HepG2 (cell line): ENCODE measurements at regions not wholly inside any gene's neighbourhood (a gene's known extent, or its start where the extent isn't known, plus 50 kb on each side); places are given as distances from the start of the nearest gene placed in this dataset.

Source experiments
- ATAC-seq: fragments of 200-7000 bp; cut with Tn5 transposase; 3 replicates; pipeline ENCODE4 v1.9.1; 2020; ENCODE audit warnings: mild to moderate bottlenecking, moderate library complexity
- BruUV-seq: library from RNA; stranded (reverse); fragments of 400-500 nt; replicated peaks from 2 replicates; lab custom pipeline; 2021; lab: Mats Ljungman, UMichigan
- CTCF ChIA-PET: fragments of 300-600 bp; formaldehyde crosslinking; extraction: SDS; loops from one replicate; lab custom pipeline; 2021; ENCODE audit warnings: low total read pairs, inconsistent platforms, low intra/inter-chr PET ratio; lab: Yijun Ruan, JAX
- POLR2A ChIA-PET: fragments of 350-600 bp; sonication (Branson Sonifier 250); formaldehyde crosslinking; loops from one replicate; lab custom pipeline; 2020; ENCODE audit warnings: antibody characterized with exemption, inconsistent platforms; lab: Yijun Ruan, JAX
- DNase-seq: peaks from one replicate; pipeline ENCODE4 v3.0.0-alpha.2; 2015; ENCODE audit warnings: low spot score
- FAIRE-seq: peaks from 3 replicates; lab custom pipeline; 2011; peaks lifted over from hg19 to GRCh38; lab: Jason Lieb, UNC
- H2AFZ ChIP-seq: one replicate; pipeline ENCODE4 v1.6.1; 2011; ENCODE audit warnings: low read length, inconsistent platforms
- H3K27ac ChIP-seq: fragments of 300-600 bp; 3 replicates; pipeline ENCODE4 v1.8.0; 2011; ENCODE audit warnings: mixed run types, mild to moderate bottlenecking, mixed read lengths, low read length, inconsistent platforms; ENCODE audit not compliant: insufficient read depth; ENCODE audit errors: extremely low read length
- H3K27me3 ChIP-seq, 2 experiments: fragments of 200-600 bp in 1 of 2; 2 replicates in 1 of 2; 3 replicates in 1 of 2; pipeline versions ENCODE4 v1.6.0 to v1.8.0; 2011; ENCODE audit warnings: low read length in 2 of 2, mild to moderate bottlenecking in 2 of 2, moderate library complexity in 2 of 2, inconsistent platforms in 1 of 2; ENCODE audit not compliant: insufficient read depth in 2 of 2, control insufficient read depth in 1 of 2
- H3K36me3 ChIP-seq, 2 experiments: fragments of 200-600 bp in 1 of 2; replicated peaks in 1 of 2; 2 replicates in 1 of 2; 3 replicates in 1 of 2; pipeline versions ENCODE4 v1.5.1 to v1.8.0; 2011; ENCODE audit warnings: low read length in 2 of 2, inconsistent platforms in 1 of 2; ENCODE audit not compliant: insufficient read depth in 2 of 2, control insufficient read depth in 1 of 2
- H3K4me1 ChIP-seq: 2 replicates; pipeline ENCODE4 v1.5.1; 2012; ENCODE audit warnings: low read length, inconsistent platforms; ENCODE audit not compliant: insufficient read depth
- H3K4me2 ChIP-seq: 2 replicates; pipeline ENCODE4 v1.6.0; 2011; ENCODE audit warnings: low read depth, low read length, inconsistent platforms
- H3K4me3 ChIP-seq, 3 experiments: fragments of 200-600 bp in 1 of 3; sonication (generic), shearing (Covaris generic) in 1 of 3; replicated peaks in 1 of 3; 2 replicates each; pipeline ENCODE4 v1.5.1; 2011 to 2016; ENCODE audit warnings: low read length in 3 of 3, inconsistent platforms in 2 of 3, low read depth in 2 of 3, mild to moderate bottlenecking in 2 of 3, control low read depth in 1 of 3, mixed read lengths in 1 of 3; ENCODE audit not compliant: insufficient read depth in 1 of 3
- H3K79me2 ChIP-seq: one replicate; pipeline ENCODE4 v1.6.1; 2011; ENCODE audit warnings: low read length, inconsistent platforms; ENCODE audit not compliant: insufficient read depth
- H3K9ac ChIP-seq: 2 replicates; pipeline ENCODE4 v1.6.0; 2011; ENCODE audit warnings: mild to moderate bottlenecking, low read depth, low read length, inconsistent platforms; ENCODE audit not compliant: insufficient read depth
- H3K9me3 ChIP-seq: 2 replicates; pipeline ENCODE4 v1.5.1; 2012; ENCODE audit warnings: mild to moderate bottlenecking, low read length
- H4K20me1 ChIP-seq: 2 replicates; pipeline ENCODE4 v1.6.0; 2011; ENCODE audit warnings: inconsistent platforms, mild to moderate bottlenecking, low read length, moderate library complexity; ENCODE audit not compliant: insufficient read depth
- BRD4 ChIP-seq: sonication (generic); formaldehyde crosslinking; IDR thresholded peaks from 2 replicates; pipeline ENCODE4 v1.4.0; 2020; ENCODE audit warnings: missing genetic modification reagents
- SRSF1 ChIP-seq: fragments of 200-400 bp; formaldehyde crosslinking; optimal IDR thresholded peaks from 2 replicates; pipeline ENCODE3; 2017; ENCODE audit warnings: mild to moderate bottlenecking, low read depth, low read length, moderate library complexity
- TBX2 ChIP-seq: sonication (generic); formaldehyde crosslinking; IDR thresholded peaks from 2 replicates; pipeline ENCODE4 v1.5.0; 2020; ENCODE audit warnings: missing genetic modification reagents, mild to moderate bottlenecking, borderline replicate concordance
- ZNF136 ChIP-seq: sonication (generic); formaldehyde crosslinking; IDR thresholded peaks from 2 replicates; pipeline ENCODE4 v1.8.1; 2022; ENCODE audit warnings: low read depth, mild to moderate bottlenecking, moderate library complexity, missing genetic modification reagents
- ZNF207 ChIP-seq: fragments of 450-650 bp; IDR thresholded peaks from 2 replicates; pipeline ENCODE4 v1.6.1; 2016; ENCODE audit warnings: antibody characterized with exemption, borderline replicate concordance
- ZNF567 ChIP-seq: sonication (generic); formaldehyde crosslinking; IDR thresholded peaks from 2 replicates; pipeline ENCODE4 v1.8.1; 2023; ENCODE audit warnings: mild to moderate bottlenecking, missing genetic modification reagents, borderline replicate concordance
- ZNF776 ChIP-seq: sonication (generic); formaldehyde crosslinking; IDR thresholded peaks from 2 replicates; pipeline ENCODE4 v1.4.0; 2020; ENCODE audit warnings: mild to moderate bottlenecking, missing genetic modification reagents
- ZNF782 ChIP-seq: sonication (generic); formaldehyde crosslinking; IDR thresholded peaks from 2 replicates; pipeline ENCODE4 v1.4.0; 2020; ENCODE audit warnings: missing genetic modification reagents, mild to moderate bottlenecking, borderline replicate concordance
- ZSCAN31 ChIP-seq: sonication (generic); formaldehyde crosslinking; IDR thresholded peaks from 2 replicates; pipeline ENCODE4 v1.5.0; 2020; ENCODE audit warnings: low read depth, mild to moderate bottlenecking, missing genetic modification reagents
- WGBS: methylation state at CpG from one replicate; pipeline ENCODE4 v1.1.6; 2017; ENCODE audit warnings: low lambda C conversion rate; 5-methylcytosine and 5-hydroxymethylcytosine counted together
- in situ Hi-C: cut with HindIII; loops from 2 replicates; pipeline ENCODE4 v1.10.0; 2017; ENCODE audit warnings: low pct_unique_long_range_greater_than_20kb; ENCODE audit not compliant: extremely low pct_ligation_motif_present
- intact Hi-C: fragments of 100-400 bp; cut with micrococcal nuclease; formaldehyde crosslinking; loops from one replicate; pipeline ENCODE4 v1.10.0; 2022; ENCODE audit not compliant: unreplicated experiment
- TF ChIP-seq, protein P1 (sequence below): sonication (generic); formaldehyde crosslinking; IDR thresholded peaks from 2 replicates; pipeline ENCODE4 v1.5.0; 2020; ENCODE audit warnings: mild to moderate bottlenecking, missing genetic modification reagents
- TF ChIP-seq, protein P2 (sequence below): sonication (generic); formaldehyde crosslinking; IDR thresholded peaks from 2 replicates; pipeline ENCODE4 v1.5.0; 2020; ENCODE audit warnings: missing genetic modification reagents
- TF ChIP-seq, protein P3 (sequence below): sonication (generic); formaldehyde crosslinking; IDR thresholded peaks from 2 replicates; pipeline ENCODE4 v1.5.0; 2020; ENCODE audit warnings: missing genetic modification reagents
- TF ChIP-seq, protein P4 (sequence below): sonication (generic); formaldehyde crosslinking; IDR thresholded peaks from 2 replicates; pipeline ENCODE4 v1.8.1; 2023; ENCODE audit warnings: missing genetic modification reagents, inconsistent platforms, borderline replicate concordance

DNA sequence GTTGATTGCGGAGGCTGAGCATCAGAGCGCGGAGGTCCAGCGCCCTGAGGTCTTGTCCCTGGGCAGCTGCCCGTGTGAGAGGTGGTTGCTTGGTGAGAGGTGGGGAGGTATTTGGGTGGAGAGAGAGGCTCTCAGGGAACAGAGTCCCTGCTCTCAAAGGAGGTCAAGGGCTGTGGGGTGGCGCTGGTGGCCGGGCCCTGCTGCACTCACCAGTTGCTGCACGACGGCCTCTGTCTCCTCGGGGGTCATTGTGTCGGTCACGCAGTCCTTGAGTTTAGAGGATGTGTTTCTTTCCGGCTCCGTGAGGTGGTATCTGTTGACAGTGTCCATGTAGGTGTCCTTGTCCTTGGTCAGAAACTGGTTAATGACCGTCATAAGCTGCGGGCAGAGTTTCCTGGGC lies 95.5 kb downstream of the WTIP start:
- 56% methylated on average over 14 of the region's 16 CpGs for WGBS
- H3K27me3 ChIP-seq: peaks cover 0 to 1% of the 10 kb centered on the region in 2 experiments; a peak in 1 of 5 replicates
- H3K4me3 ChIP-seq: no peak overlapping the region
- ChIA-PET POLR2A (no interaction called here), CTCF (no interaction called here)
- H3K9ac ChIP-seq: no peak overlapping the region
- no peak overlapping the region for H3K4me2 ChIP-seq
- H3K79me2 ChIP-seq: no peaks in the 10 kb centered on the region
- no peak overlapping the region for H3K27ac ChIP-seq
- H3K9me3 ChIP-seq: no peaks in the 10 kb centered on the region
- no peaks in the 10 kb centered on the region for H4K20me1 ChIP-seq
- H3K4me1 ChIP-seq: no peaks in the 10 kb centered on the region
- in situ Hi-C loops (no loop called here), intact Hi-C loops (no loop called here)
- ATAC-seq (no peak), DNase-seq (no peak), FAIRE-seq (no peak)
- no peaks in the 10 kb centered on the region for H3K36me3 ChIP-seq
- no peak overlapping the region for H2AFZ ChIP-seq
- TF ChIP-seq, protein P1, sequence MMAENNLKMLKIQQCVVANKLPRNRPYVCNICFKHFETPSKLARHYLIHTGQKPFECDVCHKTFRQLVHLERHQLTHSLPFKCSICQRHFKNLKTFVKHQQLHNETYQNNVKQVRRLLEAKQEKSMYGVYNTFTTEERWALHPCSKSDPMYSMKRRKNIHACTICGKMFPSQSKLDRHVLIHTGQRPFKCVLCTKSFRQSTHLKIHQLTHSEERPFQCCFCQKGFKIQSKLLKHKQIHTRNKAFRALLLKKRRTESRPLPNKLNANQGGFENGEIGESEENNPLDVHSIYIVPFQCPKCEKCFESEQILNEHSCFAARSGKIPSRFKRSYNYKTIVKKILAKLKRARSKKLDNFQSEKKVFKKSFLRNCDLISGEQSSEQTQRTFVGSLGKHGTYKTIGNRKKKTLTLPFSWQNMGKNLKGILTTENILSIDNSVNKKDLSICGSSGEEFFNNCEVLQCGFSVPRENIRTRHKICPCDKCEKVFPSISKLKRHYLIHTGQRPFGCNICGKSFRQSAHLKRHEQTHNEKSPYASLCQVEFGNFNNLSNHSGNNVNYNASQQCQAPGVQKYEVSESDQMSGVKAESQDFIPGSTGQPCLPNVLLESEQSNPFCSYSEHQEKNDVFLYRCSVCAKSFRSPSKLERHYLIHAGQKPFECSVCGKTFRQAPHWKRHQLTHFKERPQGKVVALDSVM (CRISPR knock-in tag): no peak
- TF ChIP-seq SRSF1: no peak
- TF ChIP-seq TBX2 (CRISPR knock-in tag): no peak
- no peak for TF ChIP-seq ZSCAN31 (CRISPR knock-in tag)
- BruUV-seq: no TSS peak

DNA sequence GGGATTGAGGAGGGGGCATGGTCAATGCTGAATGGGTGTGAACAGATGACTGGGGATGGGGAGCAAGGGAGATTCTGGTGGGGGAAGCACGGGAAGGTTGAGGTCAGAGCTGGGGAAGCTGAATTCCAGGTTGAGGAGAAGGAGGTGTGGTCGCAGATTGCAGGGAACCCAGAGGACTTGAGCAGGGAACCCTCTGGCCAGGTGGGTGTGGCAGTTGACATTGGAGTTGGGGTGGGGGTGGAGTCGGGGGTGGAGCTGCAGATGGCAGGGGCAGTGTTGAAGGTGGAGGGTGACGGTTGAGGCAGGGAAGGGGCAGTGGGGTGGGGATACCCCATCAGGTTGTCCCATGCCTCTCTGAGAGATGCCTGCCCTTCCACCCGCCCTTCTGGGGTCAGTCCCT lies 94.7 kb downstream of the WTIP start:
- DNase-seq: no peak
- no peak for FAIRE-seq
- intact Hi-C loops (no loop called here), in situ Hi-C loops (no loop called here)
- Histone ChIP-seq H3K36me3 (no peaks in the 10 kb centered on the region), H4K20me1 (no peaks in the 10 kb centered on the region), H3K9me3 (no peaks in the 10 kb centered on the region), H3K4me1 (no peaks in the 10 kb centered on the region), H2AFZ (no peak overlapping the region), H3K79me2 (no peaks in the 10 kb centered on the region), H3K27ac (no peak overlapping the region), H3K4me3 (no peak overlapping the region), H3K9ac (no peak overlapping the region), H3K4me2 (no peak overlapping the region), H3K27me3 (peaks cover 0 to 1% of the 10 kb centered on the region in 2 experiments; a peak in 1 of 5 replicates)
- ATAC-seq: no peak
- ChIA-PET CTCF (no interaction called here), POLR2A (no interaction called here)
- BruUV-seq: no TSS peak
- 17% methylated on average over 5 of the region's 5 CpGs for WGBS
- TF ChIP-seq ZNF207 (no peak), ZNF136 (no peak), BRD4 (CRISPR knock-in tag) (no peak), ZNF776 (CRISPR knock-in tag) (no peak), ZNF567 (CRISPR knock-in tag) (no peak), ZNF782 (CRISPR knock-in tag) (no peak)
- TF ChIP-seq, protein P2, sequence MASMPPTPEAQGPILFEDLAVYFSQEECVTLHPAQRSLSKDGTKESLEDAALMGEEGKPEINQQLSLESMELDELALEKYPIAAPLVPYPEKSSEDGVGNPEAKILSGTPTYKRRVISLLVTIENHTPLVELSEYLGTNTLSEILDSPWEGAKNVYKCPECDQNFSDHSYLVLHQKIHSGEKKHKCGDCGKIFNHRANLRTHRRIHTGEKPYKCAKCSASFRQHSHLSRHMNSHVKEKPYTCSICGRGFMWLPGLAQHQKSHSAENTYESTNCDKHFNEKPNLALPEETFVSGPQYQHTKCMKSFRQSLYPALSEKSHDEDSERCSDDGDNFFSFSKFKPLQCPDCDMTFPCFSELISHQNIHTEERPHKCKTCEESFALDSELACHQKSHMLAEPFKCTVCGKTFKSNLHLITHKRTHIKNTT (CRISPR knock-in tag): no peak
- TF ChIP-seq, protein P3, sequence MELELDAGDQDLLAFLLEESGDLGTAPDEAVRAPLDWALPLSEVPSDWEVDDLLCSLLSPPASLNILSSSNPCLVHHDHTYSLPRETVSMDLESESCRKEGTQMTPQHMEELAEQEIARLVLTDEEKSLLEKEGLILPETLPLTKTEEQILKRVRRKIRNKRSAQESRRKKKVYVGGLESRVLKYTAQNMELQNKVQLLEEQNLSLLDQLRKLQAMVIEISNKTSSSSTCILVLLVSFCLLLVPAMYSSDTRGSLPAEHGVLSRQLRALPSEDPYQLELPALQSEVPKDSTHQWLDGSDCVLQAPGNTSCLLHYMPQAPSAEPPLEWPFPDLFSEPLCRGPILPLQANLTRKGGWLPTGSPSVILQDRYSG (CRISPR knock-in tag): no peak
- TF ChIP-seq, protein P4, sequence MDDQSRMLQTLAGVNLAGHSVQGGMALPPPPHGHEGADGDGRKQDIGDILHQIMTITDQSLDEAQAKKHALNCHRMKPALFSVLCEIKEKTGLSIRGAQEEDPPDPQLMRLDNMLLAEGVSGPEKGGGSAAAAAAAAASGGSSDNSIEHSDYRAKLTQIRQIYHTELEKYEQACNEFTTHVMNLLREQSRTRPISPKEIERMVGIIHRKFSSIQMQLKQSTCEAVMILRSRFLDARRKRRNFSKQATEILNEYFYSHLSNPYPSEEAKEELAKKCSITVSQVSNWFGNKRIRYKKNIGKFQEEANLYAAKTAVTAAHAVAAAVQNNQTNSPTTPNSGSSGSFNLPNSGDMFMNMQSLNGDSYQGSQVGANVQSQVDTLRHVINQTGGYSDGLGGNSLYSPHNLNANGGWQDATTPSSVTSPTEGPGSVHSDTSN (CRISPR knock-in tag): no peak
